Mesenchymal stem cell (in vitro differentiated cells and primary cell): ENCODE measurements at regions not wholly inside any gene's neighbourhood (a gene's known extent, or its start where the extent isn't known, plus 50 kb on each side); places are given as distances from the start of the nearest gene placed in this dataset.
A peak's percentile ranks its signal among the peaks of the same experiment; 100 is the strongest.

Experiments used
- DNase-seq: peaks from one replicate; pipeline ENCODE4 v3.0.0-alpha.2; 2013
- H2AFZ ChIP-seq: one replicate; pipeline ENCODE4 v1.6.1; 2013; ENCODE audit warnings: low read depth, mild to moderate bottlenecking, control low read depth, inconsistent platforms, low read length, moderate library complexity
- H2AK5ac ChIP-seq: 2 replicates; pipeline ENCODE4 v1.6.1; 2013; ENCODE audit warnings: low read length, moderate library complexity, mild to moderate bottlenecking, inconsistent platforms; ENCODE audit not compliant: severe bottlenecking
- H2BK120ac ChIP-seq: one replicate; pipeline ENCODE4 v1.6.1; 2013; ENCODE audit warnings: low read depth, mild to moderate bottlenecking, inconsistent platforms, low read length, moderate library complexity
- H2BK12ac ChIP-seq, 2 experiments: one replicate each; pipeline ENCODE4 v1.6.1; 2013; ENCODE audit warnings: inconsistent platforms in 2 of 2, low read length in 2 of 2, mild to moderate bottlenecking in 2 of 2, moderate library complexity in 2 of 2, control low read depth in 1 of 2
- H2BK15ac ChIP-seq: one replicate; pipeline ENCODE4 v1.6.1; 2013; ENCODE audit warnings: mild to moderate bottlenecking, low read depth, inconsistent platforms; ENCODE audit not compliant: poor library complexity, severe bottlenecking
- H2BK5ac ChIP-seq: 2 replicates; pipeline ENCODE4 v1.6.1; 2013; ENCODE audit warnings: low read depth, mild to moderate bottlenecking, low read length, control low read depth, inconsistent platforms; ENCODE audit not compliant: poor library complexity, severe bottlenecking
- H3K14ac ChIP-seq, 2 experiments: one replicate each; pipeline ENCODE4 v1.6.1; 2013; ENCODE audit warnings: inconsistent platforms in 2 of 2, low read length in 2 of 2, control low read depth in 1 of 2, mild to moderate bottlenecking in 1 of 2, moderate library complexity in 1 of 2
- H3K18ac ChIP-seq, 2 experiments: one replicate each; pipeline ENCODE4 v1.6.1; 2013; ENCODE audit warnings: inconsistent platforms in 2 of 2, low read length in 2 of 2, control low read depth in 1 of 2, low read depth in 1 of 2, mild to moderate bottlenecking in 1 of 2
- H3K23ac ChIP-seq, 2 experiments: one replicate each; pipeline ENCODE4 v1.6.1; 2013; ENCODE audit warnings: inconsistent platforms in 2 of 2, low read length in 2 of 2, mild to moderate bottlenecking in 2 of 2, moderate library complexity in 2 of 2, control low read depth in 1 of 2
- H3K27ac ChIP-seq: 2 replicates; pipeline ENCODE4 v1.5.1; 2013; ENCODE audit warnings: mild to moderate bottlenecking, moderate library complexity, low read length, control low read depth, inconsistent platforms; ENCODE audit not compliant: poor library complexity, severe bottlenecking
- H3K27me3 ChIP-seq, 2 experiments: 2 replicates each; pipeline versions ENCODE4 v1.6.1 to v1.7.0; 2013; ENCODE audit warnings: low read length in 2 of 2, mild to moderate bottlenecking in 2 of 2, moderate library complexity in 2 of 2, control low read depth in 1 of 2, inconsistent platforms in 1 of 2; ENCODE audit not compliant: control insufficient read depth in 1 of 2, insufficient read depth in 1 of 2
- H3K36me3 ChIP-seq, 2 experiments: 2 replicates each; pipeline versions ENCODE4 v1.6.1 to v1.7.0; 2013; ENCODE audit warnings: low read length in 2 of 2, control low read depth in 1 of 2, inconsistent platforms in 1 of 2, low read depth in 1 of 2, mild to moderate bottlenecking in 1 of 2; ENCODE audit not compliant: insufficient read depth in 2 of 2, control insufficient read depth in 1 of 2
- H3K4ac ChIP-seq, 2 experiments: one replicate each; pipeline ENCODE4 v1.6.1; 2013; ENCODE audit warnings: inconsistent platforms in 2 of 2, low read length in 2 of 2, mild to moderate bottlenecking in 2 of 2, moderate library complexity in 2 of 2, control low read depth in 1 of 2, low read depth in 1 of 2
- H3K4me1 ChIP-seq: 2 replicates; pipeline ENCODE4 v1.6.1; 2013; ENCODE audit warnings: low read depth, low read length, control low read depth; ENCODE audit not compliant: control insufficient read depth, insufficient read depth
- H3K4me2 ChIP-seq: 2 replicates; pipeline ENCODE4 v1.6.1; 2013; ENCODE audit warnings: low read length, mild to moderate bottlenecking, inconsistent platforms; ENCODE audit not compliant: poor library complexity, severe bottlenecking
- H3K4me3 ChIP-seq, 2 experiments: 2 replicates each; pipeline versions ENCODE4 v1.5.1 to v1.7.0; 2013; ENCODE audit warnings: low read length in 2 of 2, mild to moderate bottlenecking in 2 of 2, control low read depth in 1 of 2, low read depth in 1 of 2; ENCODE audit not compliant: insufficient read depth in 1 of 2
- H3K79me1 ChIP-seq: replicated peaks from 2 replicates; pipeline ENCODE4 v1.6.1; 2013; ENCODE audit warnings: mild to moderate bottlenecking, control low read depth, low read length, inconsistent platforms; ENCODE audit not compliant: poor library complexity, severe bottlenecking
- H3K9ac ChIP-seq: 2 replicates; pipeline ENCODE4 v1.7.0; 2013; ENCODE audit warnings: mild to moderate bottlenecking, low read length, moderate library complexity
- H3K9me3 ChIP-seq: 2 replicates; pipeline ENCODE4 v1.7.0; 2013; ENCODE audit warnings: mild to moderate bottlenecking, low read length; ENCODE audit not compliant: control insufficient read depth
- H4K8ac ChIP-seq: one replicate; pipeline ENCODE4 v1.6.1; 2013; ENCODE audit warnings: inconsistent platforms, mild to moderate bottlenecking, low read length, moderate library complexity
- H4K91ac ChIP-seq: one replicate; pipeline ENCODE4 v1.6.1; 2013; ENCODE audit warnings: mild to moderate bottlenecking, low read length, inconsistent platforms
- WGBS: methylation state at CpG from one replicate; pipeline ENCODE4 v1.1.7; 2013; ENCODE audit warnings: mixed read lengths; 5-methylcytosine and 5-hydroxymethylcytosine counted together

GRCh38 chr20:17024513-17025119 lies 202.2 kb upstream of the PCSK2 start:
- H3K4me2 ChIP-seq = no peak overlapping the region
- H3K9ac ChIP-seq = no peak overlapping the region
- no peak overlapping the region for H4K91ac ChIP-seq
- H2BK5ac ChIP-seq = no peak overlapping the region
- DNase-seq = peak; percentile 61
- H3K23ac ChIP-seq = no peak overlapping the region
- no peak overlapping the region for H2AK5ac ChIP-seq
- peak overlapping the region; percentile 14 to 57 for H3K18ac ChIP-seq
- peaks cover 1% of the 10 kb centered on the region for H3K4me1 ChIP-seq
- peak overlapping the region in 1 of 2 experiments; percentile 71 for H2BK12ac ChIP-seq
- no peak overlapping the region for H4K8ac ChIP-seq
- H3K14ac ChIP-seq = peak overlapping the region in 1 of 2 experiments; percentile 28
- 22% methylated on average over 4 of the region's 5 CpGs for WGBS
- H3K4ac ChIP-seq = no peak overlapping the region
- H3K36me3 ChIP-seq = no peaks in the 10 kb centered on the region
- no peaks in the 10 kb centered on the region for H3K79me1 ChIP-seq
- no peaks in the 10 kb centered on the region for H3K27me3 ChIP-seq
- no peak overlapping the region for H2AFZ ChIP-seq
- no peak overlapping the region for H2BK120ac ChIP-seq
- H3K4me3 ChIP-seq = no peak overlapping the region
- H3K9me3 ChIP-seq = peaks cover 5% of the 10 kb centered on the region
- no peak overlapping the region for H2BK15ac ChIP-seq
- H3K27ac ChIP-seq = no peak overlapping the region

DNA sequence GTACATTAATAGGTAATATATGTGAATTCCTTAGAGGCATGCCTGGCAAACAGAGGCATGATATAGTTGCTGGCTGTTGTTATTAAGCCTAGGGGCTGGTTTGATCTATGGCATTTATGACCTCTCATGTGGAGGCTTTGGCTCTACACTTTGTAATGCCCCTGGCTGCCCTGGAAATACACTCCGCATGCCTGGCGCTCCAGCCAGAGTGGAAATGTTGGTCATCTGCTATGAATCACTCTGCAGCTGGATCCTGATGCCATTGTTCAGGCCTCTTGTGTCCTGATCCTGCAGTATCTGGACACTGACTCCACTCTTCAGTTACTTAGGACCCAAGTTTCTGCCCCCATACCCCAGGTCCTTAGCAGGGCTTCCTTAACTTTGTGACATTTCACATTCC lies 200.5 kb upstream of the PCSK2 start:
- no peak overlapping the region for H3K4me3 ChIP-seq
- no peak overlapping the region for H3K27ac ChIP-seq
- no peak overlapping the region for H3K23ac ChIP-seq
- H2BK120ac ChIP-seq = no peak overlapping the region
- no peak overlapping the region for H2BK5ac ChIP-seq
- 72% methylated on average over 2 of the region's 2 CpGs for WGBS
- H3K27me3 ChIP-seq = no peaks in the 10 kb centered on the region
- peaks cover 1% of the 10 kb centered on the region for H3K4me1 ChIP-seq
- no peaks in the 10 kb centered on the region for H3K36me3 ChIP-seq
- H4K91ac ChIP-seq = no peak overlapping the region
- H2AFZ ChIP-seq = no peak overlapping the region
- no peak overlapping the region for H2AK5ac ChIP-seq
- H3K9ac ChIP-seq = no peak overlapping the region
- H3K4ac ChIP-seq = no peak overlapping the region
- H3K4me2 ChIP-seq = no peak overlapping the region
- no peak overlapping the region for H4K8ac ChIP-seq
- H3K14ac ChIP-seq = peak overlapping the region in 1 of 2 experiments; percentile 58
- no peaks in the 10 kb centered on the region for H3K79me1 ChIP-seq
- no peak for DNase-seq
- H2BK12ac ChIP-seq = no peak overlapping the region
- H3K18ac ChIP-seq = no peak overlapping the region
- H3K9me3 ChIP-seq = peaks cover 5% of the 10 kb centered on the region
- no peak overlapping the region for H2BK15ac ChIP-seq

GRCh38 chr20:17029698-17030097 lies 197.1 kb upstream of the PCSK2 start:
- 33% methylated on average over 3 of the region's 4 CpGs for WGBS
- Histone ChIP-seq H4K8ac (no peak overlapping the region), H2BK120ac (no peak overlapping the region), H3K14ac (no peak overlapping the region), H2BK5ac (no peak overlapping the region), H3K4me3 (no peak overlapping the region), H3K36me3 (no peaks in the 10 kb centered on the region), H2BK12ac (no peak overlapping the region), H3K4ac (no peak overlapping the region), H3K27me3 (no peaks in the 10 kb centered on the region), H2BK15ac (no peak overlapping the region), H2AK5ac (no peak overlapping the region), H3K9me3 (peaks cover 5% of the 10 kb centered on the region), H3K23ac (no peak overlapping the region), H2AFZ (no peak overlapping the region), H3K27ac (no peak overlapping the region), H3K9ac (no peak overlapping the region), H3K18ac (no peak overlapping the region), H3K4me1 (no peaks in the 10 kb centered on the region), H3K4me2 (no peak overlapping the region), H3K79me1 (no peaks in the 10 kb centered on the region), H4K91ac (no peak overlapping the region)
- no peak for DNase-seq

DNA sequence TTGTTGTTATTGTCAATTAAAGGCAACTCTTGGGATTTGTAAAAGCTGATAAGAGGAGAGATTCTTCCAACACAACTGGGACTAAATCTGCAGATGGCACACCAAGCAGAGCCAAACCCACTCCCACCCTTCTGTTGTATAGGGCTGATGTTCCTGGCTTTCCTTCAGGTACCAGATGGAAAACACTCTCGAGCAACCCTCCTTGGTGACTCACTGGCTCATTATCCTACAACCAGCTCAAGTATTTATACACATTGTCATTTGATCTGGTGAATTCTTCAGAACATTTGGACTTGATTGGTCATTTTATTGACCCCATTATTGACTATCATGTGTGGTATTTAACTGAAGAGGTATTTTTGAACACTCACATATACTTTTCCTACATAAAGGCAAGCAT lies 190.3 kb upstream of the PCSK2 start:
- Histone ChIP-seq H2BK5ac (no peak overlapping the region), H3K18ac (no peak overlapping the region), H2BK15ac (no peak overlapping the region), H2BK120ac (no peak overlapping the region), H3K27ac (no peak overlapping the region), H2AK5ac (no peak overlapping the region), H3K27me3 (no peaks in the 10 kb centered on the region), H4K91ac (no peak overlapping the region), H3K36me3 (no peaks in the 10 kb centered on the region), H3K4me2 (no peak overlapping the region), H3K4me3 (no peak overlapping the region), H3K4me1 (no peaks in the 10 kb centered on the region), H3K14ac (no peak overlapping the region), H3K23ac (no peak overlapping the region), H4K8ac (no peak overlapping the region), H3K9me3 (no peaks in the 10 kb centered on the region), H2AFZ (no peak overlapping the region), H3K9ac (no peak overlapping the region), H3K79me1 (no peaks in the 10 kb centered on the region), H3K4ac (no peak overlapping the region), H2BK12ac (no peak overlapping the region)
- DNase-seq = no peak
- WGBS = 83% methylated on average over 1 of the region's 1 CpG
